ENCODE measurements at regions not wholly inside any gene's neighbourhood (a gene's known extent, or its start where the extent isn't known, plus 50 kb on each side); places are given as distances from the start of the nearest gene placed in this dataset.

GRCh38 chr3:124666067-124666466 is 64.2 kb upstream of the UMPS start:
- no peak for TF ChIP-seq CTCF (IDR thresholded peaks at IDR 0.05; ENCODE audit: extremely low read depth, insufficient read depth, missing control alignments)
- DNase-seq (ENCODE audit: low spot score): no peak
- in situ Hi-C loops (cut with MboI; ENCODE audit: low pct_unique_long_range_greater_than_20kb, low sequenced_read_pairs, unreplicated experiment): no loop called here

- no peak for TF ChIP-seq CTCF (IDR thresholded peaks at IDR 0.05; ENCODE audit: extremely low read depth, insufficient read depth, missing control alignments)
- in situ Hi-C loops (cut with MboI; ENCODE audit: low pct_unique_long_range_greater_than_20kb, low sequenced_read_pairs, unreplicated experiment): no loop called here
- no peak for DNase-seq (ENCODE audit: low spot score)
Measured at GRCh38 chr3:124669470-124669869, 60.8 kb upstream of the UMPS start.

GRCh38 chr3:124671106-124671505 is 59.1 kb upstream of the UMPS start:
- DNase-seq (ENCODE audit: low spot score): no peak
- no peak for TF ChIP-seq CTCF (IDR thresholded peaks at IDR 0.05; ENCODE audit: extremely low read depth, insufficient read depth, missing control alignments)
- in situ Hi-C loops (cut with MboI; ENCODE audit: low pct_unique_long_range_greater_than_20kb, low sequenced_read_pairs, unreplicated experiment): no loop called here

GRCh38 chr3:124674336-124674735 is 55.9 kb upstream of the UMPS start:
- no peak for TF ChIP-seq CTCF (IDR thresholded peaks at IDR 0.05; ENCODE audit: extremely low read depth, insufficient read depth, missing control alignments)
- no peak for DNase-seq (ENCODE audit: low spot score)
- in situ Hi-C loops (cut with MboI; ENCODE audit: low pct_unique_long_range_greater_than_20kb, low sequenced_read_pairs, unreplicated experiment): no loop called here

- DNase-seq (ENCODE audit: low spot score): no peak
- no peak for TF ChIP-seq CTCF (IDR thresholded peaks at IDR 0.05; ENCODE audit: extremely low read depth, insufficient read depth, missing control alignments)
- in situ Hi-C loops (cut with MboI; ENCODE audit: low pct_unique_long_range_greater_than_20kb, low sequenced_read_pairs, unreplicated experiment): no loop called here
Measured at GRCh38 chr3:124676236-124676635, 54.0 kb upstream of the UMPS start.

- in situ Hi-C loops (cut with MboI; ENCODE audit: low pct_unique_long_range_greater_than_20kb, low sequenced_read_pairs, unreplicated experiment): no loop called here
- TF ChIP-seq CTCF (IDR thresholded peaks at IDR 0.05; ENCODE audit: extremely low read depth, insufficient read depth, missing control alignments): no peak
- no peak for DNase-seq (ENCODE audit: low spot score)
Measured at GRCh38 chr3:124679048-124679638, 51.1 kb upstream of the UMPS start.
